Activated CD4-positive, alpha-beta T cell treated with anti-CD3 and anti-CD28 coated beads for 36 hours (primary cell): ENCODE measurements at regions not wholly inside any gene's neighbourhood (a gene's known extent, or its start where the extent isn't known, plus 50 kb on each side); places are given as distances from the start of the nearest gene placed in this dataset.
"Not testable (repeated sequence)": the region's sequence is repeated elsewhere in the genome, so short reads cannot be mapped to it uniquely, and the experiment has no call there.

Experiments
- ATAC-seq: fragments of 200-7000 bp; cut with Tn5 transposase; one replicate; pipeline ENCODE4 v1.10.0; 2021; ENCODE audit warnings: mild to moderate bottlenecking, moderate library complexity
- CTCF ChIA-PET: fragments of 350-600 bp; sonication (Branson Sonifier 250); formaldehyde crosslinking; loops from one replicate; lab custom pipeline; 2021; ENCODE audit warnings: antibody characterized with exemption; lab: Charles Lee
- POLR2A ChIA-PET: fragments of 350-600 bp; sonication (Branson Sonifier 250); formaldehyde crosslinking; loops from one replicate; lab custom pipeline; 2021; ENCODE audit warnings: antibody characterized with exemption, inconsistent platforms; lab: Charles Lee
- DNase-seq: peaks from one replicate; pipeline ENCODE4 v3.0.0-alpha.2; 2020
- H3K27ac Mint-ChIP-seq: one replicate; pipeline ENCODE4 v1.8.0; 2021; ENCODE audit warnings: mixed read lengths
- H3K27me3 Mint-ChIP-seq: one replicate; pipeline ENCODE4 v1.8.0; 2021; ENCODE audit warnings: mixed read lengths
- H3K36me3 Mint-ChIP-seq: one replicate; pipeline ENCODE4 v1.8.0; 2021; ENCODE audit warnings: low read depth, mixed read lengths
- H3K4me1 Mint-ChIP-seq: one replicate; pipeline ENCODE4 v1.8.0; 2021; ENCODE audit warnings: mixed read lengths
- H3K4me3 Mint-ChIP-seq: one replicate; pipeline ENCODE4 v1.8.0; 2021; ENCODE audit warnings: mild to moderate bottlenecking, moderate library complexity, mixed read lengths
- H3K9me3 Mint-ChIP-seq: one replicate; pipeline ENCODE4 v1.8.0; 2021; ENCODE audit warnings: low read depth, mixed read lengths
- intact Hi-C, 2 experiments: fragments of 100-400 bp; cut with DNase I in 1 of 2; cut with micrococcal nuclease in 1 of 2; formaldehyde crosslinking; loops; one replicate each; pipeline versions ENCODE4 v1.14.2 to v1.15.1; 2022 to 2024; cut with DNase I, micrococcal nuclease

DNA sequence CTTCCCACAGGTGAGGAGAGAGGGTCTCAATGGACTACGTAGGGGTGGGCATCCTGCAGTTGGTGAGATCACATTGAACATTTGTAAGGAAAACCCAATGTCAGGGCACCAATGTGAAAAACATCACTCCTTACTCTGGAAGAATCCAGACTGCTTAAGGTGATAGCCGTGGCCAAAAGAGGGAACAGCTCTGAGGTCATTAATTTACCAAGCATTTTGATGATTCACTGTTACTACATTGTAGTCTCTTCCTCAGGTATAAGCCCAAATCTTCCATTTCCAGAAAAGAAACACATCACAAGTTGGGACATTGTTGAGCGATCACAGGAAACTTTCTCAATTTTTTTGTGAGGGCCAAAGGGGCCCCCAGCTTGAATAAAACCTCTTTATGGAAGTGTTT, 61.1 kb upstream of the SPTLC3 start:
- DNase-seq (no peak), ATAC-seq (no peak)
- Mint-ChIP-seq H3K4me3 (no peak overlapping the region), H3K27me3 (no peaks in the 10 kb centered on the region), H3K36me3 (no peaks in the 10 kb centered on the region), H3K4me1 (no peaks in the 10 kb centered on the region), H3K9me3 (no peaks in the 10 kb centered on the region), H3K27ac (no peak overlapping the region)
- intact Hi-C loops, result no loop called here
- CTCF ChIA-PET, result no interaction called here
- POLR2A ChIA-PET, result no interaction called here

DNA sequence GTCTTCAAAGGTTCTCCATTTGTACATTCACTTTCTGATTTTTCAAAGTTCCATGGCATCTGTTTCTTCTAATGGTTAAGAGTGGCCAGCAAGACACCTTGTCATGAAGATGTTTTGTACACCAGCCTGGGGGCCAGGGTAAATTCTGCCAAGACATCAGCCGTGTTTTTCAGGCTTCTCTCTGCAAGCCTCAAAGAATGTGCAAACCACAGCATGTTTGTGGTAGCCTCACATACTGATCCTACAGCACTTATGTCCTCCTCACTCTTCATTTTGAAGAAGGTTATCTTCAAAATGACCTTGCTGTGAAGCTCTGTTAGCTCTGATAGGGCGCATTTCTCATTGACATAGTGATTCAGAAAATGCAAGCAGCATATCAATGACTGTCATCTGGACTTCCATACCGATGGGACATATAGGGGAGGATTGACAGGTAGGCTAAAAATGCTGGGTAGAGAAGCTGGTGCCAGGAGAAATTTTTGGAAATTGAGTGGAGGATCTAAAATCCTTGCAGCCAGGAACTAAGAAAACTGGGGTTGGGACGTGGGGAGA, 59.3 kb upstream of the SPTLC3 start:
- no peaks in the 10 kb centered on the region for H3K36me3 Mint-ChIP-seq
- H3K27ac Mint-ChIP-seq, result no peak overlapping the region
- H3K4me3 Mint-ChIP-seq, result no peak overlapping the region
- H3K27me3 Mint-ChIP-seq, result no peaks in the 10 kb centered on the region
- ChIA-PET POLR2A (no interaction called here), CTCF (no interaction called here)
- DNase-seq (no peak), ATAC-seq (no peak)
- H3K4me1 Mint-ChIP-seq, result no peaks in the 10 kb centered on the region
- no peaks in the 10 kb centered on the region for H3K9me3 Mint-ChIP-seq
- intact Hi-C loops, result no loop called here

DNA sequence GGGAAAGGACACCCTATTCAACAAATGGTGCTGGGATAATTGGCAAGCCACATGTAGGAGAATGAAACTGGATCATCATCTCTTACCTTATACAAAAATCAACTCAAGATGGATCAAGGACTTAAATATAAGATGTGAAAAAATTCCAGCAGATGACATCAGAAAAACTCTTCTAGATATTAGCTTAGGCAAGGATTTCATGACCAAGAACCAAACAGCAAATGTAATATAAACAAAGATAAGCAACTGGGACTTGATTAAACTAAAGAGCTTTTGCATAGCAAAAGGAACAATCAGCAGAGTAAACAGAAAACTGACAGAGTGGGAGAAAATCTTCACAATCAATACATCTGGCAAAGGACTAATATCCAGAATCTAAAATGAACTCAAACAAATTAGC, 54.5 kb upstream of the SPTLC3 start:
- POLR2A ChIA-PET, H3K27ac Mint-ChIP-seq, DNase-seq, ATAC-seq, H3K27me3 Mint-ChIP-seq, H3K9me3 Mint-ChIP-seq, H3K4me3 Mint-ChIP-seq, H3K4me1 Mint-ChIP-seq, H3K36me3 Mint-ChIP-seq, intact Hi-C loops: not testable (repeated sequence)
- CTCF ChIA-PET, result interaction anchor here (0.9 kb wide), 1 partner anchor 9 kb away, joined by 3 read pairs; no protein-coding TSS in a partner anchor

DNA sequence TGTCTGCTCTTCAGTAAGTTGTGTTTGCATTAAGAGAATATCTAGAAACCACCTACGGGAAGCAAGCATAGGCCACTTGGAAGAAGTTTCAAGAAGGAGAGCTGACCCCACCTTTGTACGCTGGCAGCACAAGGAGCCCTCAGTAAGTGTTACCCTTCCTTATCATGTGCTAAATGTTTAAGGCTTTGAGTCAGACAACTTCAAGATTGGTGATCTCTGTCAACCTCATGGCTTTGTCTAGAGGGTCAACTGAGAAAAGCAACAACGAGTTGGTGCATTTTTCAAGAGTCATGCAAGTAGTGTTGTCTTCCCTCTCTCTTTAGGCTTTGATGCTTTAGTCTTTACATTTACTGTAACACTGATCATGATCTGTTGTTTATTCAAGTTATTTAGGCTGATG, 53.2 kb upstream of the SPTLC3 start:
- H3K9me3 Mint-ChIP-seq, result no peaks in the 10 kb centered on the region
- CTCF ChIA-PET, result interaction anchor here (0.6 kb wide), 1 partner anchor 16 kb away, joined by 6 read pairs; no protein-coding TSS in a partner anchor

DNA sequence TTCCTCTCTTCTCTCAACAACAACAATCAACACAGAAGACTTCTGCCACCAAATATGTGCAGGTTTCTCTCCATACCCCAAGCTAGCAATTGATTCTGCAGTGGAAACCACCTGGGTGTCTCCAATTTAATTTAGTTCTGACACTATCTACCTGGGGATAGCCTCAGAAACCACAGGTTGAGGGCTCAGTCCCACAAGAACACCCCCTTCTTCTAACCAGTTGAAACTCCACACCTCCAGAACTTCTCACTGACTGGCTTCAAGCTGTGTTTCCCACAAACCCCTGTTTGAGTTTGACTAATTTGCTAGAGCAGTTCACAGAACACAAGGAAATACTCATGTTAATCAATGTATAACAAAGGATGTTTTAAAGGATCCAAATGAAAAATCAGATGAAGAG, 52.5 kb upstream of the SPTLC3 start:
- Mint-ChIP-seq H3K27ac (no peak overlapping the region), H3K36me3 (no peaks in the 10 kb centered on the region), H3K4me1 (no peaks in the 10 kb centered on the region), H3K9me3 (no peaks in the 10 kb centered on the region), H3K27me3 (no peaks in the 10 kb centered on the region), H3K4me3 (no peak overlapping the region)
- ATAC-seq (no peak), DNase-seq (no peak)
- ChIA-PET POLR2A (no interaction called here), CTCF (interaction anchor here (0.6 kb wide), 1 partner anchor 15 kb away, joined by 6 read pairs; no protein-coding TSS in a partner anchor)
- intact Hi-C loops, result no loop called here

More for the DNA sequence above, 53.2 kb upstream of the SPTLC3 start:
- intact Hi-C loops, result no loop called here
- no peaks in the 10 kb centered on the region for H3K27me3 Mint-ChIP-seq
- no peak overlapping the region for H3K27ac Mint-ChIP-seq
- H3K4me1 Mint-ChIP-seq, result no peaks in the 10 kb centered on the region
- POLR2A ChIA-PET, result no interaction called here
- ATAC-seq (no peak), DNase-seq (no peak)
- no peak overlapping the region for H3K4me3 Mint-ChIP-seq
- no peaks in the 10 kb centered on the region for H3K36me3 Mint-ChIP-seq

DNA sequence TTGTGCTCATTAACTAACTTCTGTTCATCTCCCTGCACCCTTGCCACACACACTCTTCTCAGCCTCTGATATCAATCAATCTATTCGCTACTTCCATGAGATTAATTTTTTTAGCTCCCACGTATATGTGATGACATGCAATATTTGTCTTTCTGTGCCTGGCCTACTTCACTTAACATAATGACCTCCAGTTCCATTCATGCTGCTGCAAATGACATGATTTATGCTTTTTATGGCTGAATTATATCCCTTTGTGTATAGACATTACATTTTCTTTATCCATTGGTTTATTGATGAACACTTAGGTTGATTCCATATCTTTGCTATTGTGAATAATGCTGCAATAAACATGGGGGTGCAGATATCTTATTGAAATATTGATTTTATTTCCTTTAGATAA, 50.8 kb upstream of the SPTLC3 start:
- no peaks in the 10 kb centered on the region for H3K4me1 Mint-ChIP-seq
- ATAC-seq (no peak), DNase-seq (no peak)
- ChIA-PET POLR2A (no interaction called here), CTCF (no interaction called here)
- H3K27me3 Mint-ChIP-seq, result no peaks in the 10 kb centered on the region
- no peak overlapping the region for H3K27ac Mint-ChIP-seq
- H3K36me3 Mint-ChIP-seq, result no peaks in the 10 kb centered on the region
- H3K9me3 Mint-ChIP-seq, result no peaks in the 10 kb centered on the region
- no peak overlapping the region for H3K4me3 Mint-ChIP-seq
- intact Hi-C loops, result no loop called here
